ENCODE measurements at regions not wholly inside any gene's neighbourhood (a gene's known extent, or its start where the extent isn't known, plus 50 kb on each side); places are given as distances from the start of the nearest gene placed in this dataset.

DNA sequence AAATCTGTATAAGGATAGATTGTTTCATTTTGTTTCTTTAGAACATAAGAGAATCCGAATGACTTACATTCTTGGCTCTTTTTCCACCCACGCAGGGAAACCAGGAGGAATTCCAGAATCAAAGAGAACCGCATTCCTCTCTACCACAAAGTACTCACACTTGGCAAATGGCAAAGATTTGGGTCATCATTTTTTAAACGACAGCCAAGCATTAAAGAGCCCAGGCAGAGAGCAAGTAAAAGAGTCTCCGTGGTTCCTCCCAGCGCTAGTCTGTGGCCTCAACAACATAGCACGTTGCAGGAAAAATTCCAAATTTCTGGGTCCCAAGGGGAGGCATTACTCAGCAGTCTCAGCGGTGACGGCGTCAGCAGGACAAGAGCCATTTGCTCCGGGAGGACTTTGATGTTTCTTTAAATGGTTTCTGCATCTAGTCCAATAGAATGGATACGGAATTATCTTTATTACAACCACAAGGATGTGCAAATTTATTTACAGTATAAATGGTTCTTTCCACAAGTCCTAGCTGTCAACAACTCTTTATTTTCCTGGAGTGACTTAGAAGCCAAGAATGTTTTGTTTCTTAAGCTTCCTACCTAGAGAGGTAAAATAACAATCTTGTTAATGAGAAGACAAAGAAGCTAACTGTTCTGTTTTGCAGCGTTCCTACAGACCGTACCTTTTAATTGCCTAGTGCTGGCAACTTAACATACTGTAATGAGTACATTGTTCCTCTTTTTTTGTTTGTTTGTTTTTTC is 232.5 kb downstream of the SKIDA1 start:
- Mint-ChIP-seq H3K4me3 (peak overlapping the region in 1 of 3 donors; percentile 45), H3K27me3 (peaks cover 17 to 19% of the 10 kb centered on the region in 2 donors), H3K9me3 (no peaks in the 10 kb centered on the region), H3K4me1 (peaks cover 6 to 10% (median 8%) of the 10 kb centered on the region in 3 donors), H3K27ac (no peak overlapping the region), H3K36me3 (no peaks in the 10 kb centered on the region)
- WGBS (ENCODE audit: insufficient coverage): 8% methylated on average over 4 of the region's 14 CpGs
- DNase-seq (no peak), ATAC-seq (replicated peaks in 1 of 4) (no peak)
- peaks cover 0 to 2% of the 10 kb centered on the region in 2 experiments for H3K27me3 ChIP-seq (replicated peaks in 1 of 2; ENCODE audit: control insufficient read depth in 2 of 2, extremely low read depth in 1 of 2, insufficient read depth in 2 of 2, low read length in 1 of 2)
- ChIA-PET CTCF (interaction anchor here in 1 of 2 donors (1.1 kb wide), 1 partner anchor 14 kb away, joined by 3 read pairs; no protein-coding TSS in a partner anchor), POLR2A (interaction anchor here in 1 of 2 donors (0.6 kb wide), 1 partner anchor 1690 kb away, joined by 6 read pairs; no protein-coding TSS in a partner anchor)
- no peaks in the 10 kb centered on the region for H3K36me3 ChIP-seq (ENCODE audit: control insufficient read depth in 2 of 2, extremely low read depth in 1 of 2, insufficient read depth in 1 of 2, low read length in 1 of 2)
- H3K27ac ChIP-seq (ENCODE audit: low read length): no peak overlapping the region
- no peaks in the 10 kb centered on the region for H3K9me3 ChIP-seq
- no peak overlapping the region for H3K4me3 ChIP-seq (ENCODE audit: control insufficient read depth in 1 of 2, extremely low read depth in 1 of 2, low read length in 1 of 2)
- H3K4me1 ChIP-seq (ENCODE audit: control insufficient read depth in 1 of 2, extremely low read depth in 1 of 2, insufficient read depth in 2 of 2, low read length in 2 of 2): peaks cover 0 to 2% of the 10 kb centered on the region in 2 experiments

- Histone ChIP-seq H3K4me3 (ENCODE audit: control insufficient read depth in 1 of 2, extremely low read depth in 1 of 2, low read length in 1 of 2) (no peak overlapping the region), H3K9me3 (no peaks in the 10 kb centered on the region), H3K4me1 (ENCODE audit: control insufficient read depth in 1 of 2, extremely low read depth in 1 of 2, insufficient read depth in 2 of 2, low read length in 2 of 2) (peaks cover 0 to 2% of the 10 kb centered on the region in 2 experiments), H3K27me3 (replicated peaks in 1 of 2; ENCODE audit: control insufficient read depth in 2 of 2, extremely low read depth in 1 of 2, insufficient read depth in 2 of 2, low read length in 1 of 2) (peaks cover 0 to 2% of the 10 kb centered on the region in 2 experiments), H3K36me3 (ENCODE audit: control insufficient read depth in 2 of 2, extremely low read depth in 1 of 2, insufficient read depth in 1 of 2, low read length in 1 of 2) (no peaks in the 10 kb centered on the region), H3K27ac (ENCODE audit: low read length) (no peak overlapping the region)
- CTCF ChIA-PET: no interaction called here
- Mint-ChIP-seq H3K4me3 (no peak overlapping the region), H3K27ac (no peak overlapping the region), H3K4me1 (peaks cover 6 to 10% (median 8%) of the 10 kb centered on the region in 3 donors), H3K36me3 (no peaks in the 10 kb centered on the region), H3K27me3 (peaks cover 19 to 20% of the 10 kb centered on the region in 2 donors), H3K9me3 (no peaks in the 10 kb centered on the region)
- POLR2A ChIA-PET: no interaction called here
- WGBS (ENCODE audit: insufficient coverage): no CpG with 5 or more reads among the region's 2 CpGs
- DNase-seq (no peak), ATAC-seq (replicated peaks in 1 of 4) (no peak)
These were observed 234.9 kb downstream of the SKIDA1 start for GRCh38 chr10:21290499-21291160.

GRCh38 chr10:21289961-21290360 is 235.5 kb downstream of the SKIDA1 start:
- POLR2A ChIA-PET: no interaction called here
- no peak overlapping the region for H3K4me3 ChIP-seq (ENCODE audit: control insufficient read depth in 1 of 2, extremely low read depth in 1 of 2, low read length in 1 of 2)
- H3K27me3 ChIP-seq (replicated peaks in 1 of 2; ENCODE audit: control insufficient read depth in 2 of 2, extremely low read depth in 1 of 2, insufficient read depth in 2 of 2, low read length in 1 of 2): peaks cover 0 to 2% of the 10 kb centered on the region in 2 experiments
- H3K9me3 Mint-ChIP-seq: no peaks in the 10 kb centered on the region
- H3K27me3 Mint-ChIP-seq: peaks cover 17 to 19% of the 10 kb centered on the region in 2 donors
- no peak overlapping the region for H3K27ac Mint-ChIP-seq
- peaks cover 0 to 2% of the 10 kb centered on the region in 2 experiments for H3K4me1 ChIP-seq (ENCODE audit: control insufficient read depth in 1 of 2, extremely low read depth in 1 of 2, insufficient read depth in 2 of 2, low read length in 2 of 2)
- H3K4me1 Mint-ChIP-seq: peaks cover 6 to 10% (median 8%) of the 10 kb centered on the region in 3 donors
- CTCF ChIA-PET: no interaction called here
- ATAC-seq (replicated peaks in 1 of 4) (no peak), DNase-seq (no peak)
- H3K27ac ChIP-seq (ENCODE audit: low read length): no peak overlapping the region
- no peaks in the 10 kb centered on the region for H3K9me3 ChIP-seq
- no CpG with 5 or more reads among the region's 1 CpG for WGBS (ENCODE audit: insufficient coverage)
- no peak overlapping the region for H3K4me3 Mint-ChIP-seq
- H3K36me3 ChIP-seq (ENCODE audit: control insufficient read depth in 2 of 2, extremely low read depth in 1 of 2, insufficient read depth in 1 of 2, low read length in 1 of 2): no peaks in the 10 kb centered on the region
- no peaks in the 10 kb centered on the region for H3K36me3 Mint-ChIP-seq

DNA sequence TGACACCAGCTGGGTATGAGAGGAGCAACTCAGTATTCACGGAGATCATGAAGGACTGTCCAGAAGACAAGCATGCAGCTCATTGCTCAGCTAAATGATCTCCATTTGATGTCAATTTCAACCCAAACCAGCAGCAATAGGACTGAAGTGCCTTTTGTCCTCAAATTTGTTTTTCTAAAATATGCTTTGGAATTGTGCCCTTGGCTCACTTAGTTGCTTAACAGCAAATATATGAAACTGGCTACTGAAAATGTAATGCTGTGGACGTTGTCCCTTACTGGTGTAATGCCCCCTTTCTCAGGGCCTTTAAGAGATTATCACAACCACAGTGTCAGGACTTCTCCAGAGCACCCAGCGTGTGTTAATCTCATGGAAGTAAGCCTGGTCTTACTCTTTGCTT is 236.2 kb downstream of the SKIDA1 start:
- Mint-ChIP-seq H3K4me1 (peaks cover 6 to 10% (median 8%) of the 10 kb centered on the region in 3 donors), H3K27ac (no peak overlapping the region), H3K27me3 (peaks cover 15% of the 10 kb centered on the region in 2 donors), H3K36me3 (no peaks in the 10 kb centered on the region), H3K9me3 (no peaks in the 10 kb centered on the region), H3K4me3 (no peak overlapping the region)
- H3K27me3 ChIP-seq (replicated peaks in 1 of 2; ENCODE audit: control insufficient read depth in 2 of 2, extremely low read depth in 1 of 2, insufficient read depth in 2 of 2, low read length in 1 of 2): peaks cover 0 to 2% of the 10 kb centered on the region in 2 experiments
- ChIA-PET CTCF (no interaction called here), POLR2A (no interaction called here)
- 67% methylated on average over 1 of the region's 3 CpGs for WGBS (ENCODE audit: insufficient coverage)
- no peaks in the 10 kb centered on the region for H3K9me3 ChIP-seq
- no peak overlapping the region for H3K27ac ChIP-seq (ENCODE audit: low read length)
- ATAC-seq (replicated peaks in 1 of 4) (no peak), DNase-seq (no peak)
- H3K4me3 ChIP-seq (ENCODE audit: control insufficient read depth in 1 of 2, extremely low read depth in 1 of 2, low read length in 1 of 2): no peak overlapping the region
- peaks cover 0 to 2% of the 10 kb centered on the region in 2 experiments for H3K4me1 ChIP-seq (ENCODE audit: control insufficient read depth in 1 of 2, extremely low read depth in 1 of 2, insufficient read depth in 2 of 2, low read length in 2 of 2)
- H3K36me3 ChIP-seq (ENCODE audit: control insufficient read depth in 2 of 2, extremely low read depth in 1 of 2, insufficient read depth in 1 of 2, low read length in 1 of 2): no peaks in the 10 kb centered on the region

DNA sequence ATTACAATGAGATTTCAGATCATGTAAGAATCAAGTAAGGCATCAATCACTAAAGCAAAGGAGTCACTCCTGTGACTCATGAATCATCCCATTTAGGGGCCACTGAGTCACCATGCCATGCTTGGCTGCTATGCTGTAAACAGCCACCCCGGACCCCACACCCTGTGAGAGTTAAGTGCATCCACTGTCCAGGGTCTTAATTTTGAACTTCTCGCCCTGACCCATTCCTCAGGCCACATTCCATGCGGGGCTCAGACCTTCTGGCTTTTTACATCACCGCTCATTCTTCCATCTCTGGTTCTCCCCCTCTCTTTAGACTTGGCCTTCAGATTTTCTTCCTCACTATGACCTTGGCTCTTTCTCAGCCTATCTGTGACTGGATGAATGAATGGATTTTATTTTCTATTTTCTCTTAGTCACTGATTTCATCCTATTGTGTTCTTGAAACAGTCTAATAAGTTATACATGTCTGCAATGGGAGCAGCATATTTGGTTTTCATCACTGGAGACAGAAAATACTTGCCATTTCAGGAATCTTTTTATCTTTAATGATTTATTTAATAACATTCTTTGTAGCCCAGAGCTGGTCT is 239.6 kb downstream of the SKIDA1 start:
- H3K9me3 ChIP-seq: no peaks in the 10 kb centered on the region
- no peak for DNase-seq
- H3K27me3 Mint-ChIP-seq: peaks cover 10% of the 10 kb centered on the region in 2 donors
- H3K9me3 Mint-ChIP-seq: no peaks in the 10 kb centered on the region
- H3K27ac ChIP-seq (ENCODE audit: low read length): no peak overlapping the region
- no peak for ATAC-seq (replicated peaks in 1 of 4)
- ChIA-PET CTCF (interaction anchor here in 1 of 2 donors (0.6 kb wide), 1 partner anchor 655 kb away, joined by 5 read pairs; no protein-coding TSS in a partner anchor), POLR2A (interaction anchor here in 1 of 2 donors (0.6 kb wide), 1 partner anchor 1407 kb away, joined by 3 read pairs; no protein-coding TSS in a partner anchor)
- no peak overlapping the region for H3K27ac Mint-ChIP-seq
- H3K4me3 Mint-ChIP-seq: no peak overlapping the region
- H3K4me1 ChIP-seq (ENCODE audit: control insufficient read depth in 1 of 2, extremely low read depth in 1 of 2, insufficient read depth in 2 of 2, low read length in 2 of 2): no peaks in the 10 kb centered on the region
- H3K36me3 Mint-ChIP-seq: no peaks in the 10 kb centered on the region
- H3K4me1 Mint-ChIP-seq: no peaks in the 10 kb centered on the region
- no peaks in the 10 kb centered on the region for H3K27me3 ChIP-seq (replicated peaks in 1 of 2; ENCODE audit: control insufficient read depth in 2 of 2, extremely low read depth in 1 of 2, insufficient read depth in 2 of 2, low read length in 1 of 2)
- no peaks in the 10 kb centered on the region for H3K36me3 ChIP-seq (ENCODE audit: control insufficient read depth in 2 of 2, extremely low read depth in 1 of 2, insufficient read depth in 1 of 2, low read length in 1 of 2)
- no peak overlapping the region for H3K4me3 ChIP-seq (ENCODE audit: control insufficient read depth in 1 of 2, extremely low read depth in 1 of 2, low read length in 1 of 2)
- WGBS (ENCODE audit: insufficient coverage): 60% methylated on average over 1 of the region's 4 CpGs

DNA sequence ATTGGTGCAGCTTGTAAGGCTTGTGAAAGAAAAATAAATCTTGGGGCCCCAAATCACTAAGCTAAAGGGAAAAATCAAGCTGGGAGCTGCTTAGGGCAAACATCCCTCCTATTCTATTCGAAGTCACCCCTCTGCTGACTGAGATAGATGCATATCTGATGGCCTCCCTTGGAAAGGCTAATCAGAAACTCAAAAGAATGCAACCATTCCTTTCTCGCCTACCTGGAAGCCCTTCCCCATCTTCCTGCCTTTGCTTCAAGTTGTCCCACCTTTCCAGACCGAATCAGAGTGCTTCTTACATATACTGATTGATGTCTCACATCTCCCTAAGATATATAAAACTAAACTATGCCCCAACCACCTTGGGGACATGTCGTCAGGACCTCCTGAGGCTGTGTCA is 240.3 kb downstream of the SKIDA1 start:
- POLR2A ChIA-PET: interaction anchor here in 1 of 2 donors (0.6 kb wide), 1 partner anchor 1406 kb away, joined by 3 read pairs; no protein-coding TSS in a partner anchor
- Histone ChIP-seq H3K36me3 (ENCODE audit: control insufficient read depth in 2 of 2, extremely low read depth in 1 of 2, insufficient read depth in 1 of 2, low read length in 1 of 2) (no peaks in the 10 kb centered on the region), H3K4me1 (ENCODE audit: control insufficient read depth in 1 of 2, extremely low read depth in 1 of 2, insufficient read depth in 2 of 2, low read length in 2 of 2) (no peaks in the 10 kb centered on the region), H3K27ac (ENCODE audit: low read length) (no peak overlapping the region), H3K9me3 (no peaks in the 10 kb centered on the region), H3K27me3 (replicated peaks in 1 of 2; ENCODE audit: control insufficient read depth in 2 of 2, extremely low read depth in 1 of 2, insufficient read depth in 2 of 2, low read length in 1 of 2) (no peaks in the 10 kb centered on the region), H3K4me3 (ENCODE audit: control insufficient read depth in 1 of 2, extremely low read depth in 1 of 2, low read length in 1 of 2) (no peak overlapping the region)
- peaks cover 12 to 14% of the 10 kb centered on the region in 2 donors for H3K27me3 Mint-ChIP-seq
- H3K27ac Mint-ChIP-seq: no peak overlapping the region
- no peaks in the 10 kb centered on the region for H3K9me3 Mint-ChIP-seq
- no peaks in the 10 kb centered on the region for H3K36me3 Mint-ChIP-seq
- CTCF ChIA-PET: interaction anchor here in 1 of 2 donors (0.6 kb wide), 1 partner anchor 655 kb away, joined by 5 read pairs; no protein-coding TSS in a partner anchor
- no peak for DNase-seq
- no peak for ATAC-seq (replicated peaks in 1 of 4)
- no peaks in the 10 kb centered on the region for H3K4me1 Mint-ChIP-seq
- 64% methylated on average over 4 of the region's 4 CpGs for WGBS (ENCODE audit: insufficient coverage)
- H3K4me3 Mint-ChIP-seq: no peak overlapping the region

Measured in T-cell (primary cell).